ENCODE measurements at regions not wholly inside any gene's neighbourhood (a gene's known extent, or its start where the extent isn't known, plus 50 kb on each side); places are given as distances from the start of the nearest gene placed in this dataset.
"Not testable (repeated sequence)": the region's sequence is repeated elsewhere in the genome, so short reads cannot be mapped to it uniquely, and the experiment has no call there.

DNA sequence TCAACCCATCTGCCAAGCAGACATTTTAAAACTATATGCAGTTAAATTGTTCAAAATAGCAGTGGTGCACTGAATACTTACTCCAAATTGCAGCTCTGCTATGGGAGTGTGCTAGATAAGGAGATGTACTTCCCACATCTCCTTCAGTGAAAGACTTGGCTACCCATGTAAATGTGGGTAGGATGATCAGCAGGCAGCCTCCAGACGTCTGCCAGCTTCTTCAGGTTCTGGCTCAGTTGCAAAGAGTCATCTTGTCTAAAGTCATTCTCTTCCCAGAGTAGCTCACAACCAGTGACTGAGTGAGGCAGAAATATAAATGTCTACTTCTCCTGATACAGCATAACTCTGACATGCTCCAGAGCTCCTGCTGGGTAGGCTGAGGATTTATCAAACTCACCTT, 1050.0 kb upstream of the CDH10 start:
- DNase-seq, result no peak
- Histone ChIP-seq H2AFZ (ENCODE audit: low read length) (peak overlapping the region; percentile 70), H3K9ac (ENCODE audit: low read length) (no peak overlapping the region), H4K20me1 (ENCODE audit: insufficient read depth, low read depth, low read length) (no peaks in the 10 kb centered on the region), H3K9me3 (ENCODE audit: low read length) (peaks cover 5% of the 10 kb centered on the region; the same call in 1 of the 2 replicates), H3K4me1 (ENCODE audit: low read length) (peaks cover 5% of the 10 kb centered on the region; the same call in 1 of the 2 replicates), H3K27ac (ENCODE audit: low read length) (no peak overlapping the region), H3K79me2 (ENCODE audit: low read length) (no peaks in the 10 kb centered on the region), H3K36me3 (ENCODE audit: insufficient read depth, low read length) (peaks cover 2% of the 10 kb centered on the region; the same call in 1 of the 2 replicates), H3K4me3 (ENCODE audit: low read length) (no peak overlapping the region), H3K4me2 (ENCODE audit: low read depth, low read length, poor library complexity, severe bottlenecking) (no peak overlapping the region), H3K9me2 (replicated peaks; ENCODE audit: insufficient read depth, low read length) (no peaks in the 10 kb centered on the region), H3K27me3 (ENCODE audit: low read length) (no peaks in the 10 kb centered on the region)

- Histone ChIP-seq H3K9me3 (ENCODE audit: low read length) (peaks cover 7% of the 10 kb centered on the region), H3K27ac (ENCODE audit: low read length) (peak overlapping the region; percentile 44; the same call in 1 of the 2 replicates), H3K27me3 (ENCODE audit: low read length) (no peaks in the 10 kb centered on the region), H3K9me2 (replicated peaks; ENCODE audit: insufficient read depth, low read length) (no peaks in the 10 kb centered on the region), H3K4me1 (ENCODE audit: low read length) (peaks cover 14% of the 10 kb centered on the region), H2AFZ (ENCODE audit: low read length) (peak overlapping the region; percentile 64), H3K4me3 (ENCODE audit: low read length) (peak overlapping the region; percentile 36; the same call in 1 of the 2 replicates), H4K20me1 (ENCODE audit: insufficient read depth, low read depth, low read length) (no peaks in the 10 kb centered on the region), H3K4me2 (ENCODE audit: low read depth, low read length, poor library complexity, severe bottlenecking) (peak overlapping the region; percentile 43), H3K36me3 (ENCODE audit: insufficient read depth, low read length) (no peaks in the 10 kb centered on the region), H3K79me2 (ENCODE audit: low read length) (no peaks in the 10 kb centered on the region), H3K9ac (ENCODE audit: low read length) (peak overlapping the region; percentile 19; the same call in 1 of the 2 replicates)
- DNase-seq, result peak; percentile 49
These were observed 1043.4 kb upstream of the CDH10 start for GRCh38 chr5:25688156-25688555.

DNA sequence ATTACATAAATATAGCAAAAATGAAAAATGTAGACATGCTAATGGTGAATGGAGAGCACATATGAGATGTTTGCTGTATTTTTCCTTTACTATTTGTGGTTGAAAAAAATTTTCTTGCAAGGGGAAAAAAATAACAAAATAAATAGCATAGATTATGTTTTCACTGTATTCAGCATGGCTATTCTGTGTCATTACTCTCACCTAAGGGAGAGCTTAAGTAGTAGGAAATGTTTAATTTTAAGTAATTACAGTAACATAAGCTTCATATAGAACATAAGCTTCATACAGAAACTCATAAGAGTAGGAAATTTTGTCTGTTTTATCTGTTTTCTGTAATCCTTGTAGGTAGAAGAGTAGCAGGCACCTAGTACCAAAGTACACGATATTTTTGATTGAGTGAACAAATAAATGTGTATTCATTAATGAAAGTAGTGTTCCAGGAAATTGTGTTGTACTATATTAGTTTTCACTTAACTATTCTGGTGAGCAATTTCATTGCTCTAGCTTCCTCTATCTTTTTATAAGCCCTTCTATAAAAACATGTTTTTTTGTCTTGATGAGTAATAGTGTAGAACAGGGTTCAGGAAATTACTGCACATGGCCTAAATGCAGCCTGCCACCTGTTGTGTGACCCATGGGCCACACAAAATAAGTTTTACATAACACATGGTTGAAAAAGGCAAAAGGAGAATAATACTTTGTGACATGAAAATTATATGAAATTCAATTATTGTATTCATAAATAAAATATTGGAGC, 1025.0 kb upstream of the CDH10 start:
- Histone ChIP-seq H2AFZ (ENCODE audit: low read length) (no peak overlapping the region; the same call in 1 of the 2 replicates), H3K4me3 (ENCODE audit: low read length) (no peak overlapping the region), H4K20me1 (ENCODE audit: insufficient read depth, low read depth, low read length) (no peaks in the 10 kb centered on the region), H3K36me3 (ENCODE audit: insufficient read depth, low read length) (no peaks in the 10 kb centered on the region), H3K9me3 (ENCODE audit: low read length) (peaks cover 5% of the 10 kb centered on the region; the same call in 1 of the 2 replicates), H3K79me2 (ENCODE audit: low read length) (no peaks in the 10 kb centered on the region), H3K4me2 (ENCODE audit: low read depth, low read length, poor library complexity, severe bottlenecking) (no peak overlapping the region), H3K27me3 (ENCODE audit: low read length) (no peaks in the 10 kb centered on the region), H3K4me1 (ENCODE audit: low read length) (no peaks in the 10 kb centered on the region; the same call in 1 of the 2 replicates), H3K9me2 (replicated peaks; ENCODE audit: insufficient read depth, low read length) (no peaks in the 10 kb centered on the region), H3K27ac (ENCODE audit: low read length) (no peak overlapping the region), H3K9ac (ENCODE audit: low read length) (no peak overlapping the region)
- peak; percentile 49 for DNase-seq

- H3K79me2 ChIP-seq (ENCODE audit: low read length), result no peaks in the 10 kb centered on the region
- no peak overlapping the region for H3K9ac ChIP-seq (ENCODE audit: low read length)
These were observed 1017.8 kb upstream of the CDH10 start for GRCh38 chr5:25662610-25663009.

GRCh38 chr5:25650316-25650715, 1005.5 kb upstream of the CDH10 start:
- not testable (repeated sequence) for H3K4me2 ChIP-seq (ENCODE audit: low read depth, low read length, poor library complexity, severe bottlenecking)

More at GRCh38 chr5:25662610-25663009, 1017.8 kb upstream of the CDH10 start:
- no peak for DNase-seq
- Histone ChIP-seq H3K4me2 (ENCODE audit: low read depth, low read length, poor library complexity, severe bottlenecking) (no peak overlapping the region), H3K36me3 (ENCODE audit: insufficient read depth, low read length) (no peaks in the 10 kb centered on the region), H4K20me1 (ENCODE audit: insufficient read depth, low read depth, low read length) (no peaks in the 10 kb centered on the region), H2AFZ (ENCODE audit: low read length) (no peak overlapping the region), H3K27ac (ENCODE audit: low read length) (no peak overlapping the region), H3K9me3 (ENCODE audit: low read length) (peaks cover 10% of the 10 kb centered on the region), H3K4me3 (ENCODE audit: low read length) (no peak overlapping the region), H3K27me3 (ENCODE audit: low read length) (no peaks in the 10 kb centered on the region), H3K9me2 (replicated peaks; ENCODE audit: insufficient read depth, low read length) (no peaks in the 10 kb centered on the region), H3K4me1 (ENCODE audit: low read length) (no peaks in the 10 kb centered on the region)

DNA sequence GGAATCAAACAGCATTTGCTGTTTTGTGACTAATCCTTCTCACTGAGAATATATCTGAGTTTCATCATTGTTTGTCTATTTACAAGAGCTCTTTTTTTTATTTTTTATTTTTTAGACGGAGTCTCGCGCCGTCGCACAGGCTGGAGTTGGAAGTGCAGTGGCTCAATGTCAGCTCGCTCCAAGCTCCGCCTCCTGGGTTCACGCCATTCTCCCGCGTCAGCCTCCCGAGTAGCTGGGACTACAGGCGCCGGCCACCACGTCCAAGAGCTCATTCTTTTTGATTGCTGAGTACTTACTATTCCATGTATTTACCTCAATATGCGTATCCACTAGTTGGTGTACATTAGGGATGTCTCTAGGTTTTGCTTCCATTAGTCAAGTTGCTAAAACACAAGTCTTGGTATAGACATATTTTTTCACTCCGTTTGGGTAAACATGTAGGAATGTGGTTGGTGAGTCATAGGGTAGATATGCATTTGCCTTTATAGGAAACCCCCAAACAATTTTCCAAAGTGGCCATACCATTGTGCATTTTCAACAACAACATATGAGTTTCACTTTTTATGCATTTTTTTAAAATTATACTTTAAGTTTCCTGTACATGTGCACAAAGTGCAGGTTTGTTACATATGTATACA, 1005.0 kb upstream of the CDH10 start:
- no peaks in the 10 kb centered on the region for H4K20me1 ChIP-seq (ENCODE audit: insufficient read depth, low read depth, low read length)
- H3K9me2 ChIP-seq (replicated peaks; ENCODE audit: insufficient read depth, low read length), result no peaks in the 10 kb centered on the region
- no peak overlapping the region for H3K9ac ChIP-seq (ENCODE audit: low read length)
- H3K4me2 ChIP-seq (ENCODE audit: low read depth, low read length, poor library complexity, severe bottlenecking), result no peak overlapping the region
- H3K36me3 ChIP-seq (ENCODE audit: insufficient read depth, low read length), result no peaks in the 10 kb centered on the region
- no peaks in the 10 kb centered on the region for H3K79me2 ChIP-seq (ENCODE audit: low read length)
- H2AFZ ChIP-seq (ENCODE audit: low read length), result no peak overlapping the region
- DNase-seq, result no peak
- no peaks in the 10 kb centered on the region for H3K27me3 ChIP-seq (ENCODE audit: low read length)
- H3K4me3 ChIP-seq (ENCODE audit: low read length), result no peak overlapping the region
- no peaks in the 10 kb centered on the region for H3K9me3 ChIP-seq (ENCODE audit: low read length)
- no peaks in the 10 kb centered on the region for H3K4me1 ChIP-seq (ENCODE audit: low read length)
- H3K27ac ChIP-seq (ENCODE audit: low read length), result no peak overlapping the region

More at GRCh38 chr5:25650316-25650715, 1005.5 kb upstream of the CDH10 start:
- H4K20me1 ChIP-seq (ENCODE audit: insufficient read depth, low read depth, low read length); DNase-seq; H3K9me3 ChIP-seq (ENCODE audit: low read length); H3K36me3 ChIP-seq (ENCODE audit: insufficient read depth, low read length); H3K27ac ChIP-seq (ENCODE audit: low read length); H2AFZ ChIP-seq (ENCODE audit: low read length); H3K79me2 ChIP-seq (ENCODE audit: low read length); H3K9ac ChIP-seq (ENCODE audit: low read length); H3K4me1 ChIP-seq (ENCODE audit: low read length); H3K4me3 ChIP-seq (ENCODE audit: low read length); H3K27me3 ChIP-seq (ENCODE audit: low read length); H3K9me2 ChIP-seq (replicated peaks; ENCODE audit: insufficient read depth, low read length): not testable (repeated sequence)

DNA sequence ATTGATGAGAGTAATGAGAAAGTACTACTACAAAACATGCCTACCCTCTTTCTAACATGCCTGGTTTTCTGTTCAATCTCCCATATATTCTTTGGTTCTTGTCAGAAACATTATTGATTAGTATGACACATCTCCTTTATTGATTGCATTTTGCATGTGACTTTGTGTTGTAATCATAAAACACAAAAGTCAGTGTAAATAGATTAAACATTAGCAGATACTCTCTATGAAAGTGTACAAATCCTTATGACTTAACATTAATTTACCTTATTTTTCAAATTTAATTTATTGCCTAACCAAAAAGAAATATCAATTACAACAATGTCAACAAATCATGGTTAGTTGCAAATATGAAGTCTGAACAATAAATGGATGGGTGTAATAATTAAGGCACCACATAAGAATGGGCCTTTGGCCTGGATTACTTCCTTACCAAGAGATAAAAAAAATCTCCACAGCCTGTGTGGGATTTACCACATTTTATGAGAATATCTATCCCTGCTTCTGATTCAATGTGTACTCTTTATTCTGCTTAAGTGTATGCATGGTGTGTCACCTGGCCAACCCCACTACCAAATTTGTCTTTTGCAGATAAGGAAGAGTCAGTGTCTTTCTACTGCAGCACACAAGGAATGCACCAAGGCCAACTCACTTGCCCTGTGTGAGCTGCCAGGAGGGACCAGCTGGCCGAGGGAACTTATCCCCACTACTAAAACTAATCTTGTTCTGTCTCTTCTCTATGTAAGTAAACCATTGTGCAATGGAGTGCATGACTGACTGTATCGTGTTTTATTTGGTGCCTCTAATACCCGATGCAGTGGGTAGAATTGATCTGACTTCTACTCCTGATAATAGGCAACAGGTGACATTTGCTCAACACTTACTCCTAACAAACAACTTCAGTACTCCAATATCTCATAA, 1001.9 kb upstream of the CDH10 start:
- H3K9ac ChIP-seq (ENCODE audit: low read length), result no peak overlapping the region
- H3K9me3 ChIP-seq (ENCODE audit: low read length), result no peaks in the 10 kb centered on the region
- H4K20me1 ChIP-seq (ENCODE audit: insufficient read depth, low read depth, low read length), result no peaks in the 10 kb centered on the region
- no peaks in the 10 kb centered on the region for H3K36me3 ChIP-seq (ENCODE audit: insufficient read depth, low read length)
- DNase-seq, result no peak
- no peaks in the 10 kb centered on the region for H3K4me1 ChIP-seq (ENCODE audit: low read length)
- no peaks in the 10 kb centered on the region for H3K79me2 ChIP-seq (ENCODE audit: low read length)
- no peak overlapping the region for H3K4me3 ChIP-seq (ENCODE audit: low read length)
- H3K27ac ChIP-seq (ENCODE audit: low read length), result no peak overlapping the region
- no peak overlapping the region for H3K4me2 ChIP-seq (ENCODE audit: low read depth, low read length, poor library complexity, severe bottlenecking)
- H3K9me2 ChIP-seq (replicated peaks; ENCODE audit: insufficient read depth, low read length), result no peaks in the 10 kb centered on the region
- no peaks in the 10 kb centered on the region for H3K27me3 ChIP-seq (ENCODE audit: low read length)
- H2AFZ ChIP-seq (ENCODE audit: low read length), result peak overlapping the region; percentile 46; the same call in 1 of the 2 replicates
